Esophagus muscularis mucosa (tissue), 3 donors: ENCODE measurements at regions not wholly inside any gene's neighbourhood (a gene's known extent, or its start where the extent isn't known, plus 50 kb on each side); places are given as distances from the start of the nearest gene placed in this dataset.

ENCODE experiments used
- CTCF ChIP-seq, 3 experiments: fragments of 200-600 bp in 2 of 3; fragments of 450-650 bp in 1 of 3; sonication (generic) in 2 of 3; IDR thresholded peaks; one replicate each; pipeline ENCODE4 v1.5.1; 2017 to 2019; ENCODE audit warnings: antibody characterized with exemption in 3 of 3, mild to moderate bottlenecking in 2 of 3, moderate library complexity in 1 of 3
- POLR2AphosphoS5 ChIP-seq, 2 donors: sonication (generic); formaldehyde crosslinking; IDR thresholded peaks; one replicate each; pipeline ENCODE4 v1.6.1; 2017; ENCODE audit warnings: antibody characterized with exemption in 2 of 2

DNA sequence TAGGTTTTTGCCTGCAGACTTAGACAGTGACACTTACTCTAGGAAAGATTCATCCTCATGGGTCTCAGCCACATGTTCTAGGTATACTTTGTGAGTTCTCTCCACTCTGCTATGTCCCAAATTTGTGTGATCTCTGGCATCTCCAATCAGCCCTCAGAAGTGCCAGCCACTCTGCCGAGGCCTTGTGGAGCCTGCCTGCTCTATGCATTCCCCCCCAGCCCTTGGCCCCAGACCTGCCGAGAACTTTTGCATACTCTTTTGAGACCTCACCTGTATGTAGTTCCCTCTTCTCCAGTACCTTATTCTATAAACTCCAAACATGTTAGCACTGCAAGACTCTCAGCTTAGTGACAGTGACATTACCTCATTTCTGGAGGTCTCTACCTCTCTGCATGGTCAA lies 2170.5 kb upstream of the DEFB115 start:
- TF ChIP-seq CTCF (IDR thresholded peaks at IDR 0.05) (no peak), POLR2AphosphoS5 (IDR thresholded peaks at IDR 0.05) (no peak)
